OCI-LY7 (cell line): ENCODE measurements at regions not wholly inside any gene's neighbourhood (a gene's known extent, or its start where the extent isn't known, plus 50 kb on each side); places are given as distances from the start of the nearest gene placed in this dataset.

Experiments
- BruUV-seq: library from RNA; stranded (reverse); fragments of 400-500 nt; replicated peaks from 2 replicates; lab custom pipeline; 2021; lab: Mats Ljungman, UMichigan
- CTCF ChIA-PET: fragments of 300-600 bp; sonication (Branson Sonifier 250); formaldehyde crosslinking; loops from one replicate; lab custom pipeline; 2022; ENCODE audit warnings: antibody characterized with exemption; ENCODE audit not compliant: unreplicated experiment; lab: Charles Lee
- POLR2A ChIA-PET: fragments of 300-600 bp; sonication (Branson Sonifier 250); formaldehyde crosslinking; loops from one replicate; lab custom pipeline; 2022; ENCODE audit warnings: antibody characterized with exemption; lab: Charles Lee
- DNase-seq: peaks from one replicate; pipeline ENCODE4 v3.0.0-alpha.2; 2015; ENCODE audit warnings: low spot score
- H2AFZ ChIP-seq: fragments of 200-600 bp; sonication (generic), shearing (Covaris generic); 2 replicates; pipeline ENCODE4 v1.6.1; 2014; ENCODE audit warnings: mild to moderate bottlenecking, antibody characterized with exemption, low read length, moderate library complexity
- H3K27ac ChIP-seq: fragments of 200-600 bp; sonication (generic); 2 replicates; pipeline ENCODE4 v1.5.1; 2014; ENCODE audit warnings: mixed run types, low read depth, mild to moderate bottlenecking, moderate library complexity, low read length, inconsistent platforms; ENCODE audit not compliant: poor library complexity, severe bottlenecking
- H3K36me3 ChIP-seq: fragments of 200-600 bp; sonication (generic); 2 replicates; pipeline ENCODE4 v1.6.1; 2014; ENCODE audit warnings: mild to moderate bottlenecking, antibody characterized with exemption, low read length, moderate library complexity, mixed read lengths; ENCODE audit not compliant: insufficient read depth
- H3K4me1 ChIP-seq: fragments of 200-600 bp; sonication (generic); 2 replicates; pipeline ENCODE4 v1.5.1; 2014; ENCODE audit warnings: mild to moderate bottlenecking, low read length; ENCODE audit not compliant: insufficient read depth, poor library complexity, severe bottlenecking
- H3K4me2 ChIP-seq: fragments of 200-600 bp; sonication (generic); 2 replicates; pipeline ENCODE4 v1.6.1; 2014; ENCODE audit warnings: mild to moderate bottlenecking, low read length
- H3K4me3 ChIP-seq: fragments of 200-600 bp; sonication (generic); 2 replicates; pipeline ENCODE4 v1.5.1; 2014; ENCODE audit warnings: mild to moderate bottlenecking, low read depth, low read length; ENCODE audit not compliant: poor library complexity, severe bottlenecking
- H3K79me2 ChIP-seq: fragments of 200-600 bp; sonication (generic); 2 replicates; pipeline ENCODE4 v1.6.1; 2016; ENCODE audit warnings: low read depth, mild to moderate bottlenecking, low read length, moderate library complexity, mixed read lengths; ENCODE audit not compliant: insufficient read depth
- H3K9me2 ChIP-seq: fragments of 200-600 bp; sonication (generic); 2 replicates; pipeline ENCODE4 v1.6.1; 2016; ENCODE audit warnings: mild to moderate bottlenecking, low read length, mixed read lengths; ENCODE audit not compliant: insufficient read depth
- H3K9me3 ChIP-seq: fragments of 200-600 bp; sonication (generic); 2 replicates; pipeline ENCODE4 v1.6.1; 2014; ENCODE audit warnings: mild to moderate bottlenecking, mixed run types, low read length, mixed read lengths
- H4K20me1 ChIP-seq: fragments of 200-600 bp; sonication (generic); 2 replicates; pipeline ENCODE4 v1.6.1; 2014; ENCODE audit warnings: mild to moderate bottlenecking, antibody characterized with exemption, low read length, moderate library complexity, mixed read lengths; ENCODE audit not compliant: insufficient read depth
- EZH2phosphoT487 ChIP-seq: fragments of 200-600 bp; sonication (generic); IDR thresholded peaks from 2 replicates; pipeline ENCODE4 v1.6.1; 2018; ENCODE audit warnings: low read depth, borderline replicate concordance, mild to moderate bottlenecking, mixed run types, antibody characterized with exemption, low read length, moderate library complexity, mixed read lengths
- intact Hi-C: fragments of 100-400 bp; cut with micrococcal nuclease; formaldehyde crosslinking; loops from one replicate; pipeline ENCODE4 v1.10.0; 2022; ENCODE audit not compliant: unreplicated experiment
- TF ChIP-seq, protein P1 (sequence below): fragments of 200-600 bp; sonication (generic); conservative IDR thresholded peaks from 2 replicates; pipeline ENCODE4 v1.5.1; 2014; ENCODE audit warnings: mild to moderate bottlenecking, antibody characterized with exemption, low read length, moderate library complexity, mixed read lengths

DNA sequence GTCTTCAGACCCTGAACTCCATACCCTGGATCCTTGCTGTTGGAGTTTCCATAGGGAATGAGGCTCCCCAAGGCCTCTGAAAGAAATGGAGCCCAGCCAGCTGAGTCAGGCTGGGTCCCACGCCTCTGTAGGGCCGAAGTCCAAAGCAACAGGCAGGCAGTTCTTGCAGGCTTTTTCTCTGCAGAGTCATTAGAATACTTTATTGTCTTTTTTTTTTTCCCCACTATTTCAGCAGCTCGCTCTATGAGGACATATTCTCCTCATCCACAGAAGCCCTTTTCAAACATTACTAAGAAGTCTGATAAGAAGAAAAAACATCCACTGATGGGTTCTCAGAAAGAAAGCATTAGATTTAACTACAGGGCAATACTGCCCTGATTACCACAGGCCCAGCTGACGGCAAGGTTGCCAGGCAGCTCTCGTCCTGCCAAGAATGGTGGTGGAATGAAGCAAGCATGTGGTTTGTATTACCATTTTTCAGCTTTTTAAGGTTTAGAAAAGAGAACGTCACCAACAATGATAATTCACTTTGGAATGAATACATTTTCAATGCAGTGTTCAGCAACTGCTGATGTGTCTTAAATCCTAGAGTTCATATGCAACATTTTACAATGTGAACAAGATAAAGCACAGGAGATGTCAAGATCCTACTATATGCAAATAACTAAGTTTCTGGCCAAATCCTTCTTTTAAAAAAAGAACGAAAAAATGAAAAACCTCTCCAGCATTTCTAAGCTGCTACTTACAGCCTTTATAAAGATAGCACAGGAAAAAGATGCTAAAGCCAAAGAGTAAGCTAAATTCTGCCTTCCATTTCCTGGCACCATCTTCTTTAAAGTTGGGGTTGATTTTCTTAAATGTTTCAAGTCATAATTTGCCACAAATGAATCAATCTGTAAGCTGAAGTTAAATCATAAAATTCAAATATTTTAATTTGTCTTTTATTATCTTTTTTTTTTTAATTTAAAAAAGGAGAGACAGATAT is 223.6 kb upstream of the CITED2 start:
- Histone ChIP-seq H3K36me3 (no peaks in the 10 kb centered on the region), H3K9me2 (no peaks in the 10 kb centered on the region), H4K20me1 (no peaks in the 10 kb centered on the region), H3K4me1 (no peaks in the 10 kb centered on the region), H2AFZ (no peak overlapping the region), H3K79me2 (no peaks in the 10 kb centered on the region), H3K4me3 (no peak overlapping the region), H3K27ac (no peak overlapping the region), H3K4me2 (no peak overlapping the region), H3K9me3 (no peaks in the 10 kb centered on the region)
- intact Hi-C loops, result no loop called here
- no TSS peak for BruUV-seq
- POLR2A ChIA-PET, result interaction anchor here (1.5 kb wide), 1 partner anchor 9 kb away, joined by 4 read pairs; no protein-coding TSS in a partner anchor
- CTCF ChIA-PET, result no interaction called here
- DNase-seq, result no peak
- TF ChIP-seq, protein P1, sequence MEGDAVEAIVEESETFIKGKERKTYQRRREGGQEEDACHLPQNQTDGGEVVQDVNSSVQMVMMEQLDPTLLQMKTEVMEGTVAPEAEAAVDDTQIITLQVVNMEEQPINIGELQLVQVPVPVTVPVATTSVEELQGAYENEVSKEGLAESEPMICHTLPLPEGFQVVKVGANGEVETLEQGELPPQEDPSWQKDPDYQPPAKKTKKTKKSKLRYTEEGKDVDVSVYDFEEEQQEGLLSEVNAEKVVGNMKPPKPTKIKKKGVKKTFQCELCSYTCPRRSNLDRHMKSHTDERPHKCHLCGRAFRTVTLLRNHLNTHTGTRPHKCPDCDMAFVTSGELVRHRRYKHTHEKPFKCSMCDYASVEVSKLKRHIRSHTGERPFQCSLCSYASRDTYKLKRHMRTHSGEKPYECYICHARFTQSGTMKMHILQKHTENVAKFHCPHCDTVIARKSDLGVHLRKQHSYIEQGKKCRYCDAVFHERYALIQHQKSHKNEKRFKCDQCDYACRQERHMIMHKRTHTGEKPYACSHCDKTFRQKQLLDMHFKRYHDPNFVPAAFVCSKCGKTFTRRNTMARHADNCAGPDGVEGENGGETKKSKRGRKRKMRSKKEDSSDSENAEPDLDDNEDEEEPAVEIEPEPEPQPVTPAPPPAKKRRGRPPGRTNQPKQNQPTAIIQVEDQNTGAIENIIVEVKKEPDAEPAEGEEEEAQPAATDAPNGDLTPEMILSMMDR, result no peak
- no peak for TF ChIP-seq EZH2phosphoT487

DNA sequence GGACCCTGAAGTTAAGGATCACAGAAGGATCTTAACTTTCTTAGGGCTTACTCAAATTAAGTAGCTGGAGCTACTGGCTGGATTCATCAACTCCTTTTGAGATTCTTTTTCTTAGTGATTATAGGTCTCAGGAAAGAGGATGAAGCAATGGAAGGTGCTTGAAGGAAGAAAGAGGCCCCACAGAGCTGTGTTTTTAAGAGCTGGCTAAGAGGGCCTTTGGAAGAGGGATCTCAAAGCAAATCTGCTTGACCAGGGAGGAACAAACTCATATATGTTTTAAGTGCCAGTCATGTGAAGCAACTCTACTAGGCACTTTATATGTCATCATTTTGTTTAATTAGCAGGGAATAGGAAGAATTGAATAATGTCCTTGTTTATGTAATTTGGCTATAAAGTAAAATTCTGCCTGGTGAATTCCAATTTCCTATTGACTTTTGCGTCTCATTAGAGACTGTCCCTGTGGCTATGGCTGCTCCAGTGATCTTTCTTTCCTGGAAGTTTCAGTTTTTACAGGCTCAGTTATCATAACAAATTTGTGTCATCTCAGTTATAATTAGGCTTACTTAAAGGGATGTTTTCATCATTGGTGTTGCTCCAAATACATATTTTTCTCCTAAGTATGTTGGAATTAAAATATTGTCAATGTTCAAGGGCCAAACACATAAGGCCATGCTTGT is 222.8 kb upstream of the CITED2 start:
- H2AFZ ChIP-seq, result no peak overlapping the region
- no peak for DNase-seq
- no peaks in the 10 kb centered on the region for H3K36me3 ChIP-seq
- no peaks in the 10 kb centered on the region for H3K9me3 ChIP-seq
- no peak overlapping the region for H3K27ac ChIP-seq
- no peaks in the 10 kb centered on the region for H4K20me1 ChIP-seq
- no peaks in the 10 kb centered on the region for H3K9me2 ChIP-seq
- H3K4me1 ChIP-seq, result no peaks in the 10 kb centered on the region
- H3K79me2 ChIP-seq, result no peaks in the 10 kb centered on the region
- no TSS peak for BruUV-seq
- intact Hi-C loops, result no loop called here
- TF ChIP-seq, protein P1, result no peak
- TF ChIP-seq EZH2phosphoT487, result no peak
- H3K4me2 ChIP-seq, result no peak overlapping the region
- no peak overlapping the region for H3K4me3 ChIP-seq
- ChIA-PET CTCF (no interaction called here), POLR2A (interaction anchor here (1.5 kb wide), 1 partner anchor 8 kb away, joined by 4 read pairs; no protein-coding TSS in a partner anchor)
